BE2C (cell line): ENCODE measurements at regions not wholly inside any gene's neighbourhood (a gene's known extent, or its start where the extent isn't known, plus 50 kb on each side); places are given as distances from the start of the nearest gene placed in this dataset.

Experiments
- DNase-seq: peaks from one replicate; pipeline ENCODE4 v3.0.0-alpha.2; 2020
- H3K27me3 ChIP-seq: fragments of 250-450 bp; sonication (Bioruptor Pico); 2 replicates; pipeline ENCODE4 v1.5.1; 2020; ENCODE audit warnings: mild to moderate bottlenecking
- H3K36me3 ChIP-seq: fragments of 250-450 bp; sonication (Bioruptor Pico); 2 replicates; pipeline ENCODE4 v1.5.1; 2020; ENCODE audit warnings: mild to moderate bottlenecking
- H3K4me1 ChIP-seq: fragments of 250-450 bp; sonication (Bioruptor Pico); 2 replicates; pipeline ENCODE4 v1.5.1; 2020
- H3K4me3 ChIP-seq: 2 replicates; pipeline ENCODE4 v1.5.1; 2011; ENCODE audit warnings: low read depth, low read length
- H3K9me3 ChIP-seq: fragments of 250-450 bp; sonication (Bioruptor Pico); 2 replicates; pipeline ENCODE4 v1.5.1; 2020
- TF ChIP-seq, protein P1 (sequence below): IDR thresholded peaks from 2 replicates; pipeline ENCODE4 v1.5.1; 2012; ENCODE audit warnings: mild to moderate bottlenecking, low read depth, low read length

DNA sequence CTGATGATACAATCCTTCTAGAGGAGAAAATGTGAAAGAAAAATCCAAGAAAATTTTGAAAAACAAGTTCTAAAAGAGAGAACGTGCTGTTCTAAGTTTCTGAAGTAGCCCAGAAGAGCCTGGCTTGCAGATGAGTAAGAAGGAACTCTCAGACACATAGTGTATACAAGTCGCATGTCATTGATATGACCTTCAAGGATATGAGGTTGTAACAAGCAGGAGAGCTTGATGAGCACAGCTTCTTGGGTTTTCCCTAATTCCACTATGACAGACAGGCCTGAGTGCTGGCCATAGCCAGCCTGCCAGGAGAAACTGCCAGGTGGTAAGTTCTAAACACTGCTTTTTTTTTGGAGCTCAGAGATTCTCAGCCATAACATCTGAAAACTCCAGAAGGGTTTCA, 235.7 kb upstream of the SIX2 start:
- TF ChIP-seq, protein P1, sequence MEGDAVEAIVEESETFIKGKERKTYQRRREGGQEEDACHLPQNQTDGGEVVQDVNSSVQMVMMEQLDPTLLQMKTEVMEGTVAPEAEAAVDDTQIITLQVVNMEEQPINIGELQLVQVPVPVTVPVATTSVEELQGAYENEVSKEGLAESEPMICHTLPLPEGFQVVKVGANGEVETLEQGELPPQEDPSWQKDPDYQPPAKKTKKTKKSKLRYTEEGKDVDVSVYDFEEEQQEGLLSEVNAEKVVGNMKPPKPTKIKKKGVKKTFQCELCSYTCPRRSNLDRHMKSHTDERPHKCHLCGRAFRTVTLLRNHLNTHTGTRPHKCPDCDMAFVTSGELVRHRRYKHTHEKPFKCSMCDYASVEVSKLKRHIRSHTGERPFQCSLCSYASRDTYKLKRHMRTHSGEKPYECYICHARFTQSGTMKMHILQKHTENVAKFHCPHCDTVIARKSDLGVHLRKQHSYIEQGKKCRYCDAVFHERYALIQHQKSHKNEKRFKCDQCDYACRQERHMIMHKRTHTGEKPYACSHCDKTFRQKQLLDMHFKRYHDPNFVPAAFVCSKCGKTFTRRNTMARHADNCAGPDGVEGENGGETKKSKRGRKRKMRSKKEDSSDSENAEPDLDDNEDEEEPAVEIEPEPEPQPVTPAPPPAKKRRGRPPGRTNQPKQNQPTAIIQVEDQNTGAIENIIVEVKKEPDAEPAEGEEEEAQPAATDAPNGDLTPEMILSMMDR: no peak
- peaks cover 11% of the 10 kb centered on the region for H3K4me1 ChIP-seq
- no peak for DNase-seq
- no peaks in the 10 kb centered on the region for H3K9me3 ChIP-seq
- no peaks in the 10 kb centered on the region for H3K36me3 ChIP-seq
- no peak overlapping the region for H3K4me3 ChIP-seq
- no peaks in the 10 kb centered on the region for H3K27me3 ChIP-seq

DNA sequence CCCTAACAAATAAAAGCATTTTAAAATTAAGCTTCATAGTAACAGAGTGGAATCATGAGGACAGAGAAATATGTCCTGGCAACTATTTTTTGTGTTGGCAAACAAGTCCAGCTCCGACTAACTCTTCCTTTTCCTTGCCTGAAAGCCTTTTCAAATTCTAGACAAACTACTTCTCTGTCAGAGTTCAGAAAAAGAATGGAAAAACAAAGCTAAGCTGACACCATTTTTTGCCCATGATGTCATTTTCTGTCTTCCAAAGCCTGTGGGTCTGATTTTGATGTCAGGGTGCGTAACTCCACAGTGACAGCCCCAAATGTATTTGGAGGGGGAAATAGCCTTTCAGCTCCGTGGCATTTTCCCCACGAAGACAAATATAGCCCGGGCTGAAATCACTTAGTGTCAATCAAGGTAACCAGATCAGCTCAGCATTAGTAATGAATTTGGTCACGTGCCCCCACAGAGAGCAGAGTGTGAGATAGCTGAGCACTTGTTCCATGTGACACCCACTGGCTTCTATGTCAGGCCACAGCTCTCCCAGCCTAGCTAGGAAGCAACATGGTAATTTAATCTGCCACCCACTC, 233.0 kb upstream of the SIX2 start:
- Histone ChIP-seq H3K36me3 (no peaks in the 10 kb centered on the region), H3K9me3 (no peaks in the 10 kb centered on the region), H3K4me1 (peaks cover 11% of the 10 kb centered on the region), H3K4me3 (no peak overlapping the region), H3K27me3 (no peaks in the 10 kb centered on the region)
- TF ChIP-seq, protein P1: no peak
- DNase-seq: peak; percentile 49

DNA sequence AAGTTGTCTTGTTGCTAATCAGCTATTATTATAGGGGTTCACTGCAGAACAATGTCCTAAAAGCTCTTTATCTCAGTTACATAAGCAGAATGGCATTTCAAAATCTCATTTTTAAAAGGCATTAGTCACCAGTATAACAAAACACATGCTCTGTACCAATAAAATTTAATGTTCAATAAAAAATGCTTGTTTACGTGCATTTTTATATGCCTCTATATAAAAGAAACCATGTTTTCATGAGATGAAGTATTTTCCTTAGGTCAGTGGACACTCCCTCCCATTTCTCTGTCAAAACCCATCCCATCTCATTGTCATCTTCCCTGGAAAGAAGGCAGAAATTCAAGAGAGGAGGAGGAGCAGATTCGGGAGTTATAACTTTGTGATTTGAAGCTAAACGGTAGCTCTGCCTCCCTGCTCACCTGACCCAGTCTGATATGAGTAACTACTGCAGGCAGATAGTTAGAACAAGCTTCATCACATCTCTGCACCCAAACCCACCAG, 231.9 kb upstream of the SIX2 start:
- Histone ChIP-seq H3K36me3 (no peaks in the 10 kb centered on the region), H3K27me3 (no peaks in the 10 kb centered on the region), H3K4me1 (peaks cover 11% of the 10 kb centered on the region), H3K4me3 (no peak overlapping the region), H3K9me3 (no peaks in the 10 kb centered on the region)
- TF ChIP-seq, protein P1: no peak
- DNase-seq: no peak

DNA sequence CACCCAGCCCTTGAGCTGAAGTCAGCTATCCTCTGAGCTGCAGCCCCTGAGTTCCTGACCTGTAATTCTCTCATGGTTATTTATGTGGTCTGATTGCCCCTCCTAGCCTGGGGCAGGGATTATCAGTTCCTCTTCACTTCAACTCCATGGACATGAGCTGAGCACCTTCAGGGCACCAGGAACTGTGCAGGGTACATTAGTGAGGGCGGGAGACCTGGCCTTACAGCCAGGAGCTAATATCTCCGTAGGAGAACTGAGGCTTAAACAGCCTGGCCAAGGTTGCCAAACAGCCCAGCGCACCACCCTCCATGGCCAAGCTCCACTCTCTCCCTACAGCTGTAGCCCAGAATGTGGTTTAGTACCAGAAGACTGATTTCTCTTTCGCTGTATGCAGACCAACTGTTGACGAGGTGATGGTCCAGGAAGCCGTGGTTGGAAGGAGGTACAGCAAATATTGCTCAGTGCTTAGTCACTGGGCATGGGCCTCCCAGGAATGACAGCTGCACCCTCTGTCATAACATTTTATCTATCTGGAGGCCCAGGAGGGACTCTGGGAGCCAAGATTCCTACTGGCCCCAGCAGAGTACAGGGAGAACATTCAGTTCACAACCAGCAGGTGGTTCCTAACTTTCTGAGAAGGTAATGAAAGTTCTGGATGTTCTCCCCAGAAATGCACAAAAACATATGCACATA, 228.7 kb upstream of the SIX2 start:
- Histone ChIP-seq H3K4me1 (peaks cover 7% of the 10 kb centered on the region), H3K27me3 (no peaks in the 10 kb centered on the region), H3K9me3 (no peaks in the 10 kb centered on the region), H3K4me3 (no peak overlapping the region), H3K36me3 (no peaks in the 10 kb centered on the region)
- no peak for DNase-seq
- TF ChIP-seq, protein P1: no peak

DNA sequence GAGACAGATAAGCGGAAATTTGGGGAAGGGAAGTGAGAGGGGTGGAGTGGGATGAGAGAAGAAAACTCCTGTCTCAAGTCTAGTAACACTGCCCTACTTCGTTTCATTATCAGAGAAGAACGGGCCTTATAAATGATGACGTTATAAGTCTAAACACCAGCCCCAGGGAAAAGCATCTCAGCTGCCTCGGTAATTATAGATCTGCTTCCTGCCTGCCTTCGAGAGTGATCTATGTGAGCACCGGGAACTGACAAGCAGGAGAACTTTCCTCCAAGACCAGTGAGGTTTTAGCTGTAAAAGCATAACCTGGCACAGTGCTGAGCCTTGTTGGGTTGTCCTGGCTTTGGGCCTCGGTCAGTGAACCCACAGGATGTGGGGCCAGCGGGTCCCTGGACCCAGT, 227.9 kb upstream of the SIX2 start:
- Histone ChIP-seq H3K4me3 (no peak overlapping the region), H3K36me3 (no peaks in the 10 kb centered on the region), H3K27me3 (no peaks in the 10 kb centered on the region), H3K4me1 (no peaks in the 10 kb centered on the region; the same call in 1 of the 2 replicates), H3K9me3 (no peaks in the 10 kb centered on the region)
- no peak for DNase-seq
- TF ChIP-seq, protein P1: no peak

DNA sequence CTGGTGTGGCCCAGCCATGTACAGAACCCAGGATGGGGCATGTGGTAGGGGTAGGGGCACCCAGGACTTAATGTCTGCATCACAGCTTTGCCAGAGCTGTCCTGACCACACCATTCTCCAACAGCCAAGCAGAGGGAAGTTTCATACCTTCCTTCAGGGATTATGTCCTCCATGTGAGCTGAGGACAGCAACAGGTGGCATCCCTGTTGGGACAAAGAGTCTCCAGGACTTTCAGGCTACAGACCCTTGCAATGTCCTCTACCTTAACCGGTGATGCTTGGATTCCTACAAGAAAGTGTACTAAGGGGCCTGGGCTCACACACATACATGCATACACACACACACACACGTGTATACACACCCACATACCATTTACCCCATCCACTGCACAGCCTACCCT, 227.0 kb upstream of the SIX2 start:
- DNase-seq: no peak
- Histone ChIP-seq H3K27me3 (no peaks in the 10 kb centered on the region), H3K4me1 (no peaks in the 10 kb centered on the region), H3K4me3 (no peak overlapping the region), H3K36me3 (no peaks in the 10 kb centered on the region), H3K9me3 (no peaks in the 10 kb centered on the region)
- TF ChIP-seq, protein P1: no peak
